Mucosa of stomach (tissue), 1 donor: ENCODE measurements at regions not wholly inside any gene's neighbourhood (a gene's known extent, or its start where the extent isn't known, plus 50 kb on each side); places are given as distances from the start of the nearest gene placed in this dataset.

Source experiments
- H3K27me3 ChIP-seq: one replicate; pipeline ENCODE4 v1.7.0; 2013; ENCODE audit warnings: mild to moderate bottlenecking, low read length; ENCODE audit not compliant: control insufficient read depth, insufficient read depth
- H3K36me3 ChIP-seq: one replicate; pipeline ENCODE4 v1.7.0; 2013; ENCODE audit warnings: low read length; ENCODE audit not compliant: control insufficient read depth, insufficient read depth
- H3K4me1 ChIP-seq: one replicate; pipeline ENCODE4 v1.7.0; 2013; ENCODE audit warnings: mild to moderate bottlenecking, low read length; ENCODE audit not compliant: control insufficient read depth, insufficient read depth
- H3K4me3 ChIP-seq: one replicate; pipeline ENCODE4 v1.7.0; 2013; ENCODE audit warnings: low read length
- H3K9ac ChIP-seq: one replicate; pipeline ENCODE4 v1.7.0; 2013; ENCODE audit warnings: mild to moderate bottlenecking, low read length, moderate library complexity
- H3K9me3 ChIP-seq: one replicate; pipeline ENCODE4 v1.7.0; 2013; ENCODE audit warnings: mild to moderate bottlenecking, low read length, moderate library complexity; ENCODE audit not compliant: control insufficient read depth
- donor health status: Pancreatic carcinoma.

DNA sequence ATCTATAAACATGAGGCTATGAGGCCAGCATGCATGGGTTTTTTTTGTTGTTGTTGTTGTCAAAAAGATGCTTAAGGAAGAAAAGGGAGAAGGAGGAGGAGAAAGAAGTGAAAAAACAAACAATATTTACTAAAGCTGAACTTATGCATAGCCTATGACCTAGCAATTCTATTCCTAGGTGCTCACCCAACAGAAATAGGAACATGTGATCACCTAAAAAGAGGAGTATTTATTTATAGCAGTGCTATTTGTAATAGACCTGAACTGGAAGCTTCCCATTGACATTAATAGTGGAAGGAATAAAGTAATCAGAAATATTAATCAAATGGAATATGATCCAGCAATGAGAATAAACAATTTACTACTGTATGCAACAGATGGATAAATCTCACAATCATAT is 156.5 kb upstream of the OLIG3 start:
- Histone ChIP-seq H3K27me3 (no peaks in the 10 kb centered on the region), H3K4me1 (peaks cover 33% of the 10 kb centered on the region), H3K4me3 (no peak overlapping the region), H3K36me3 (no peaks in the 10 kb centered on the region), H3K9ac (no peak overlapping the region), H3K9me3 (peaks cover 6% of the 10 kb centered on the region)

DNA sequence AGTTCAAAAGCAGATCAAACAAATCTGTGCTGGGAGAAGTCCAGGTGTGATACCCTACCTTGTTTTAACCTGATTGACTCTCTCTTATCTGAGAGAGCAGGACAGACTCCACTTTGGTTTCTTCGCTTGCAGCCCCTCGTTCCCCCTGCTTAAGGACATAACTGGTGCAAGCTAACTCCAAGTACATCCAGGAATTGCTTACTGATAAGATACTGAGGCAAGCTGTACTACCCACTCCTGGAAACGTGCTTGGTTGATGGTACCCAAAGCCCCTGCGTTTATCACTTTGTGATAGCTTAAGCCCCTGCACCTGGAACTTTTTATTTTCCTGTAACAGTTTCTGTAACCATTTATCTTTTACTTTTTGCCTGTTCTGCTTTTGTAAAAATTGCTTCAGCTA is 157.0 kb upstream of the OLIG3 start:
- peaks cover 33% of the 10 kb centered on the region for H3K4me1 ChIP-seq
- H3K36me3 ChIP-seq, result no peaks in the 10 kb centered on the region
- no peak overlapping the region for H3K4me3 ChIP-seq
- H3K9ac ChIP-seq, result no peak overlapping the region
- peaks cover 6% of the 10 kb centered on the region for H3K9me3 ChIP-seq
- no peaks in the 10 kb centered on the region for H3K27me3 ChIP-seq

DNA sequence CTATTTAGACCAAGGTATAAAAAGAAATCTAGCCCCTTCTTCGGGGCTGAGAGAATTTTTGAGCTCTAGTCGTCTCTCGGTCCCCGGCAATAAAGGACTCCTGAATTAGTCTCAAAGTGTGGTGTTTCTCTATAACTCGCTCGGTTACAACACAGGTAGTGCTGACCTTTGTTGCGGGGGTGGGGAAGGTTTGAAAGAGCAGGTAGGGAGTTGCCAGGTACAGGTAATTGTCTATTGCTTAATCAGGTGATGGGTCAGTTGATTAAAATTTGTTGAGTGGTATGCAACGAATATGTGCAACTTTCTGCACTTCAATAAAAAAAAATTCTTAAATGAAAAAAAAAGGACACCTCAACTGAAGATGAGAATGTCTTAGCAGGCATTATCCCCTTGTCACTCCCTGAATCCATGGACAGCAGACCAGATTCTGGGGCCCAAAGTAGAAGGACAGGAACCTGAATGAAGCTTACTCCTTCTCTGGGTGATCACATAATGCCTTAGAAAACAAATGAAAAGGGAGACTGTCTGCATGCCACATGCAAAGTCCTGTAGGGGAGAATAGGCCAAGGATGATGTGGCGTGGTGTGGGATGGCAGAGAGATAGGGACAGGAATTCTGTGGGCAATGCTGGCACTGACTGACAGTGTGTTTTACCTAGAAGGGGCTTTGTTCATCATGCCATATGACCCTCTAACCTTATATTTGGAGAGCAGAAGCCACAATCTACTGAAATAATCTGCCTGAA is 157.6 kb upstream of the OLIG3 start:
- H3K36me3 ChIP-seq, result no peaks in the 10 kb centered on the region
- H3K9me3 ChIP-seq, result peaks cover 6% of the 10 kb centered on the region
- no peaks in the 10 kb centered on the region for H3K27me3 ChIP-seq
- no peak overlapping the region for H3K4me3 ChIP-seq
- H3K9ac ChIP-seq, result no peak overlapping the region
- H3K4me1 ChIP-seq, result peaks cover 33% of the 10 kb centered on the region

DNA sequence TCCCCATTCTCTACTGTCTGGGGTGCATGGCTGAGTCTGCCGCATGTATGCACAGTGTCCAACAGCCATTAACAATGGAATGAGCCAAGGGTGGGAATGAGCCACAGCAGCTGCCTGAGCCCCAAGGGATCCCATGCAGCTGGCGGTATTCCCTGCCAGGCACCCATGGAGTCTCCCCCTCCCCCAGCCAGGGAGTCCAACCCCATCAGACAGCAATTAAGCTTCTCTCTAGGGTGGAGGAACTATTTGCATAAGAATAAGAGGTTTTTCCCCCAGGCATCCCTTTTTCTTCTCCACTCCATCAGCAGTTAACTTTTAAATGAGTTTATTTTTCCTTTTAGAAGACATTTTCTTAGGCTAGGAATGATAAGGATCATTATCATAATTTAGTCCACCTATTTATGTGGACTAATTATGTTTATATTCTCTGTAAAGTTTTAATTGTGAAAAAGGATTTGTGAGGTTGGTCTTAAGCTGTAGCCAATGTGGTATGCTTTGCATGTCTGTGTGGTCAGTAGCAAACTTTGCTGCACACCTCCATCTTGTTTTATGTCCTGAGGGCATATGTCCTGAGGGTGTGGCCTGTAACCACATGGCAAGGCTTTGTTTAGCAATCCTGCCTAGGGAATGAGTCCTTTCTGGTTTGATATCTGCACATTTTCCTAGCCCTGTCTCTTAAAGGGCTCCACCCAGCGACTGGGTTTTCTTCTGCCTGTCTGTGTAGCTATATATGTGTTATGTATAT is 158.9 kb upstream of the OLIG3 start:
- Histone ChIP-seq H3K4me1 (peaks cover 31% of the 10 kb centered on the region), H3K36me3 (no peaks in the 10 kb centered on the region), H3K27me3 (no peaks in the 10 kb centered on the region), H3K9me3 (peaks cover 6% of the 10 kb centered on the region), H3K9ac (no peak overlapping the region), H3K4me3 (no peak overlapping the region)

DNA sequence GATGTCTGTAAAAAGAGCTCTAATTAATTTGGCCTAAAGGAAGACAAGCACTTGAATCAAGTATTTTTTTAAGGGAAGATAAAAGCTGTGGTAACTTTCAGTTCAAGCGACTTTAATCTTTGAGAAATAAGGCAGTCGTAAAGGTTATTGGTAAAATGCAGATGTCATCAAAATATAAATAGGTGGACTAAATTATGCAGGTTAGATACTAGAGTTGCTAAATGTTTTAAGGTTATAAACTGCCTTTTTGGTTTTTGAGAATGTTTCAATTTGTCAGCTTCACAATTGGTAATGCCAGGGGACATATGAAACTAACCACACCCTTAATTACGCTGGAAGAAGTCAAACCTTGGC is 159.5 kb upstream of the OLIG3 start:
- Histone ChIP-seq H3K9ac (no peak overlapping the region), H3K27me3 (no peaks in the 10 kb centered on the region), H3K9me3 (peaks cover 6% of the 10 kb centered on the region), H3K36me3 (no peaks in the 10 kb centered on the region), H3K4me1 (peaks cover 30% of the 10 kb centered on the region), H3K4me3 (no peak overlapping the region)

DNA sequence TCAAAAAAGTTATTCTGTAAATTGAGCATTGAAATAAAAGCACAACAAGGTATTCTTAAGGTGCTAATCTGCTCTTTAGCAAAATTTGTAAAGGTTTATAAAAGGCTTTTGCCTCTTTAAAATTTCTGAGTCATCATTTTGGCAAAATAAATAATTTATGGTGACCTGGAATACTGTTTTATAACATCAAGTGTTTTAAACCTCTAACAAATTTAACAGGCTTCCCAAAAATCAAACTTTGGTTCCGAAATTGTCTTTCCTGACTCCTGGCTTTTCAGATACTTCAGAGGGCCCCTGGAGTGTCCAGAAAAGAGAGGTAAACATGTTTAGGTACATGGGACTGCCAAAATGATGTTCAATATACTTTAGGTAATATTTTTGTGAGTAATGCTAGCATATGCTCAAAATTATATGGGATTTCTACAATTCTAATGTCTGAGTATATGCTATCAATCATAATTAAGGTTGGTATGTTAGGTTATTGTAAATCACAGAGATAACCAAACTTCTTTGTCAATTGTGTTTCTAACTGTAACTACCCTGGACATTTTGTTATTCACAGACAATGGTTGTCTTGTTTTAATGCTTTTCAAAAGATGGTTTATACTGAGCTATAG is 160.3 kb upstream of the OLIG3 start:
- peaks cover 6% of the 10 kb centered on the region for H3K9me3 ChIP-seq
- peaks cover 30% of the 10 kb centered on the region for H3K4me1 ChIP-seq
- H3K4me3 ChIP-seq, result no peak overlapping the region
- no peak overlapping the region for H3K9ac ChIP-seq
- no peaks in the 10 kb centered on the region for H3K27me3 ChIP-seq
- H3K36me3 ChIP-seq, result no peaks in the 10 kb centered on the region

DNA sequence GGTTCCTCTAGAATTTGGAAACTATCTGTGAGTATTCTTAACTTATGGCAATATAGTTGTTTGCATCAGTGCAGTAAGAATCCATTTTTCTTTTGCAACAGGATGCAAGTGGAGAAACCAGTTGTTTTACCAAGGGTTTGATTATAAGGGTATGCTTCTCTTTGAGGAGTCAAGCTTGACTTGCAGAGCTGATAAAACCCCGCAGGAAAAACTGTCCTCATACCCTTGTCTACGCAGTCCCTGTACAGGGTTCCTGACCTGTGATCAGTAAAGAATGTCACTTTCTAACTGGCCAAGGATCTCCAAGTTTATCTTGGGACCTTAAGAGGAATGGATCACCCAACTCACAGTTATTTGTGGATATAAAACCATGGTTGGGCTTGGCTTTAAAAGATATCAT is 161.1 kb upstream of the OLIG3 start:
- H3K4me1 ChIP-seq, result peaks cover 28% of the 10 kb centered on the region
- H3K9ac ChIP-seq, result no peak overlapping the region
- peaks cover 6% of the 10 kb centered on the region for H3K9me3 ChIP-seq
- no peaks in the 10 kb centered on the region for H3K36me3 ChIP-seq
- H3K27me3 ChIP-seq, result no peaks in the 10 kb centered on the region
- H3K4me3 ChIP-seq, result no peak overlapping the region

DNA sequence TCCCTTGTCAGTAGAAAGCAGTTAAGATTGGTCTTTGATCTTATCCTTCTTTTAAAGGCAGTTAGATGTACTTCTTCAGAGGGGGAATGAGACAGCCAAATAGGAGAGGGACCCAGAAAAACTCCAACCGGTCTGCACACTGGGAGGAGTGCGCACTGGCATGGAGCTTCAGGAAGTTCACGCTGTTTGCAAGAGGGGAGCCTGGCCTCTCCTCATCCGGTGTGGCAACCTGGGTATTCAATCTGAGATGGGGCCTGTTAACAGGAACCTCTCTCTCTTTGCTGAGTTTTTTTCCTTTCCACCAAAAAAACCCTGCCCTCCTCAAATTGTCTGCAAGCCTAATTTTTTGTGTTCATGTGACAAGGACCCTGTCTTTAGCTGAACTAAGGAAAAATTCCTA is 162.5 kb upstream of the OLIG3 start:
- no peaks in the 10 kb centered on the region for H3K36me3 ChIP-seq
- no peak overlapping the region for H3K9ac ChIP-seq
- no peaks in the 10 kb centered on the region for H3K27me3 ChIP-seq
- no peak overlapping the region for H3K4me3 ChIP-seq
- H3K9me3 ChIP-seq, result peaks cover 6% of the 10 kb centered on the region
- peaks cover 23% of the 10 kb centered on the region for H3K4me1 ChIP-seq

DNA sequence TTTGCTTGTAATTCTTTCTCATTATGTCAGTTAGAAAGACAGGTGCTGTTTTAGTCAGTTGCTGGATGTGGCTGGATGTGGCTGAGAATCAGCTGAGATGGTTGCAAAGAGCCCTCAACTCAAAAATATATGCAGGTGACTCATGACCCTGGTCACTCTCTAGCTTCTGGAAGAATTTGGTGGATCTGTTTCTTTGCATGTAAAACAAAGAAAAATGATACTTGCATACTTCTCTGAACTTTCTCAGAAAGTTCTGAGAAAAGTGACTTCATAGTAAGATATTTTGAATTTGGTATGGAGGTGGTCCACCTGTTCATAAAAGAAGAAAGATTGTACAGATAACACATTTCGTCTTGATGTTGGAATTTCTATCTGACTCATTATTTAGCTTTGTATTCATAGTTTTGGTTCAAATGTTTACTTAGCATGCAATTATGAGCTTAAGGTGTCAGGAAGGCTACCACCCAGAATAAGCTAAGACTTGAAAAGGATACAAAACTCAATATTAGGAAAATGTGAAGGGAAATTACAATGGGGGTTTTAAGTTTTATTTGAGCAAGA is 163.2 kb upstream of the OLIG3 start:
- Histone ChIP-seq H3K4me3 (no peak overlapping the region), H3K27me3 (no peaks in the 10 kb centered on the region), H3K36me3 (no peaks in the 10 kb centered on the region), H3K9me3 (peaks cover 6% of the 10 kb centered on the region), H3K4me1 (peaks cover 23% of the 10 kb centered on the region), H3K9ac (no peak overlapping the region)

DNA sequence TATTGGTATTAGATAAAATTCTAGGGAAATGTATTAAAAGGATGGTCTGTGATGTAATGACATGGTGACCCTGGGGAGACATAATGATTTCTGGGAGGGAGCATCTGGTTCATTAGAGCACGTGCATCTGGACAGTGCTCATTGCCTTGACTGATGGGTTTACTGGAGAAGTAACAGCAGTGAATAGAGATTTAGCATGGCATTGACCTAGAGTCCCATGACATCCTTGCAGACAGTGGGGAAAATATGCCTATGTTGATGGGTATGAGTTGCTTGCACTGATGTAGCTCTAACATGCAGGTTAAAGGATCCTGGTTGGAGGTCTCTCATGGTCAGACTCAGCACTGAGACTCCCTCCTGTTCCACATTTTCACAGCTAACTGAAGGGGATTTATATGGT is 164.1 kb upstream of the OLIG3 start:
- no peaks in the 10 kb centered on the region for H3K36me3 ChIP-seq
- H3K9me3 ChIP-seq, result peaks cover 6% of the 10 kb centered on the region

DNA sequence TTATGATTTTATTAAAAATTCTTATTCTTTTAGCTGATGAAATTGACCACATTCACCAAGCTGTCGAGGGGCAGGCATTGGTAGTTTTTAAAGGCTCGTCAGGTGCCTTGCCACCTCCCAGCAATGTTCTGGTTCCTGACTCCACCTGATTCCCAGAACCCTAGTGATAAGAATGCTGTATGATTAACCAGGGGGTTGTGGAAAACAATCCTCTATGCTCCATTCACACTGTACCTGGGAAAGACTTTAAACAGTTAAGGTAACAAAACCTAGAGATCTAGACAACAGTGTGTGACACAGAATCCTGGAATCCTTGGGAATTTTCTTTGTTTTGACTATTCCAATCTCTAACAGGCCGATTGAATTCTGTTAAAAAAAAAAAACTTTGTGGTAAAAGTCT is 165.7 kb upstream of the OLIG3 start:
- no peaks in the 10 kb centered on the region for H3K36me3 ChIP-seq
- H3K4me3 ChIP-seq, result no peak overlapping the region
- H3K9me3 ChIP-seq, result no peaks in the 10 kb centered on the region
- H3K4me1 ChIP-seq, result peaks cover 23% of the 10 kb centered on the region
- H3K9ac ChIP-seq, result no peak overlapping the region
- H3K27me3 ChIP-seq, result no peaks in the 10 kb centered on the region

More for the DNA sequence above, 164.1 kb upstream of the OLIG3 start:
- Histone ChIP-seq H3K27me3 (no peaks in the 10 kb centered on the region), H3K4me3 (no peak overlapping the region), H3K4me1 (peaks cover 23% of the 10 kb centered on the region), H3K9ac (no peak overlapping the region)

DNA sequence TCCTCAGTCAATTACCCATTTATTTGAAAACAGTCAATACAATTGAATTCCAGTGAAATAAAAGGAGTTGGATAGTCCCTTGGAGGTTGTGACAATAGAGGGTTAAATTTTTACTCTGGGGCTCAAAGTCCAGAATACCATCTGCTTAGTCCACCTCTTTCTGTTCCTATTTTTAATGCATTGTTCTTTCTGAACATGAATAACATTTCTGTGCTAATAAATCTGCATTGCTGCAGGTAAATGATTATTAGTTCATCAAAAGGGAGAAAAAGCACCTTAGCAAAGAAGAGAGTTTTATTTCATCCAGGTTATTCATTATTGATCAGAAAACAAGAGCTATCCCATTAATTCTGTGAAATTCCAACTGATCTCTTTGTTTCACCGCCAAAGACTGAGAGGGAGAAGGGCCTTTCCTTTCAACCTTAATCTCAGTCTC is 166.1 kb upstream of the OLIG3 start:
- H3K4me3 ChIP-seq, result no peak overlapping the region
- peaks cover 23% of the 10 kb centered on the region for H3K4me1 ChIP-seq
- H3K9me3 ChIP-seq, result no peaks in the 10 kb centered on the region
- H3K27me3 ChIP-seq, result no peaks in the 10 kb centered on the region
- no peak overlapping the region for H3K9ac ChIP-seq
- H3K36me3 ChIP-seq, result no peaks in the 10 kb centered on the region
